Spleen (tissue), 7 donors: ENCODE measurements at regions not wholly inside any gene's neighbourhood (a gene's known extent, or its start where the extent isn't known, plus 50 kb on each side); places are given as distances from the start of the nearest gene placed in this dataset.

Experiments
- POLR2A ChIP-seq, 3 donors: fragments of 450-650 bp; IDR thresholded peaks; one replicate each; pipeline ENCODE4 v1.5.1; 2017; ENCODE audit warnings: antibody characterized with exemption in 3 of 3, mild to moderate bottlenecking in 1 of 3
- POLR2AphosphoS5 ChIP-seq, 3 donors: sonication (generic); formaldehyde crosslinking; IDR thresholded peaks; one replicate each; pipeline ENCODE4 v1.5.1; 2017; ENCODE audit warnings: antibody characterized with exemption in 3 of 3
- TF ChIP-seq, protein P1 (sequence below), 11 experiments: fragments of 200-600 bp in 7 of 11; fragments of 450-650 bp in 4 of 11; sonication (generic) in 4 of 11; IDR thresholded peaks in 8 of 11; conservative IDR thresholded peaks in 3 of 11; 1 replicate in 7 of 11; 2 replicates in 4 of 11; pipeline versions ENCODE4 v1.4.0 to v1.8.0; 2016 to 2021; ENCODE audit warnings: antibody characterized with exemption in 11 of 11, inconsistent platforms in 4 of 11, mild to moderate bottlenecking in 1 of 11
- donor health status: DM: no; HTN: no; CAD: no; lungs with moderate emphysema.
- donor health status: DM: no; HTN: no; CAD: no.
- donor health status: DM: no; HTN: no; CAD: no.

DNA sequence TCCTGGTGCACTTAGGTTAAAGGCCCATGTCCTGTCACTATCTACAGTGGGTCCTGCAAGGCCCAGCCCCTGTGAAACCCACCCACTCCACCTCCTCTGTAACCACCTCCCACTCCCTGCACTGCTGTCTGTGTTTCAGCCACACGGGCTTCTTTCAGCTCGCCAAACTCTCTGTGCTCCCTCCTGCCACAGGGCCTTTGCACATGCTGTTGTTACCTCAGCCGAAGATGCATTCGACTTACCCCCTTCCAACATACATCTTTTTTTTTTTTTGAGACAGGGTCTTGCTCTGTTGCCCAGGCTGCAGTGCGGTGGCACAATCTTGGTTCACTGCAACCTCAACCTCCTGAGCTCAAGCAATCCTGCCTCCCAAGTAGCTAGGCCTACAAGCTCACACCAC, 76.5 kb upstream of the RPL38 start:
- TF ChIP-seq, protein P1, sequence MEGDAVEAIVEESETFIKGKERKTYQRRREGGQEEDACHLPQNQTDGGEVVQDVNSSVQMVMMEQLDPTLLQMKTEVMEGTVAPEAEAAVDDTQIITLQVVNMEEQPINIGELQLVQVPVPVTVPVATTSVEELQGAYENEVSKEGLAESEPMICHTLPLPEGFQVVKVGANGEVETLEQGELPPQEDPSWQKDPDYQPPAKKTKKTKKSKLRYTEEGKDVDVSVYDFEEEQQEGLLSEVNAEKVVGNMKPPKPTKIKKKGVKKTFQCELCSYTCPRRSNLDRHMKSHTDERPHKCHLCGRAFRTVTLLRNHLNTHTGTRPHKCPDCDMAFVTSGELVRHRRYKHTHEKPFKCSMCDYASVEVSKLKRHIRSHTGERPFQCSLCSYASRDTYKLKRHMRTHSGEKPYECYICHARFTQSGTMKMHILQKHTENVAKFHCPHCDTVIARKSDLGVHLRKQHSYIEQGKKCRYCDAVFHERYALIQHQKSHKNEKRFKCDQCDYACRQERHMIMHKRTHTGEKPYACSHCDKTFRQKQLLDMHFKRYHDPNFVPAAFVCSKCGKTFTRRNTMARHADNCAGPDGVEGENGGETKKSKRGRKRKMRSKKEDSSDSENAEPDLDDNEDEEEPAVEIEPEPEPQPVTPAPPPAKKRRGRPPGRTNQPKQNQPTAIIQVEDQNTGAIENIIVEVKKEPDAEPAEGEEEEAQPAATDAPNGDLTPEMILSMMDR (IDR thresholded peaks at IDR 0.05 in 8 of 11, conservative IDR thresholded peaks at IDR 0.05 in 3 of 11): no peak
- TF ChIP-seq POLR2A (IDR thresholded peaks at IDR 0.05) (no peak), POLR2AphosphoS5 (IDR thresholded peaks at IDR 0.05) (no peak)
